WTC11 (cell line): ENCODE measurements at regions not wholly inside any gene's neighbourhood (a gene's known extent, or its start where the extent isn't known, plus 50 kb on each side); places are given as distances from the start of the nearest gene placed in this dataset.

Experiments used
- ETV6 ChIP-seq: sonication (generic); formaldehyde crosslinking; IDR thresholded peaks from 2 replicates; pipeline ENCODE4 v1.8.1; 2022; ENCODE audit warnings: mild to moderate bottlenecking, missing genetic modification reagents
- SP1 ChIP-seq: sonication (generic); formaldehyde crosslinking; conservative IDR thresholded peaks from 2 replicates; pipeline ENCODE4 v1.8.1; 2022; ENCODE audit warnings: missing genetic modification reagents
- ZNF263 ChIP-seq: sonication (generic); formaldehyde crosslinking; IDR thresholded peaks from 2 replicates; pipeline ENCODE4 v1.8.1; 2022; ENCODE audit warnings: low read depth, mild to moderate bottlenecking, moderate library complexity, missing genetic modification reagents
- TF ChIP-seq, protein P1 (sequence below): fragments of 200-600 bp; IDR thresholded peaks from 2 replicates; pipeline ENCODE4 v1.8.0; 2022; ENCODE audit warnings: antibody characterized with exemption
- TF ChIP-seq, protein P2 (sequence below): sonication (generic); formaldehyde crosslinking; conservative IDR thresholded peaks from 2 replicates; pipeline ENCODE4 v1.8.1; 2023; ENCODE audit warnings: mild to moderate bottlenecking, low read depth, missing genetic modification reagents, moderate library complexity
- TF ChIP-seq, protein P3 (sequence below): sonication (generic); formaldehyde crosslinking; IDR thresholded peaks from 2 replicates; pipeline ENCODE4 v1.8.1; 2023; ENCODE audit warnings: mild to moderate bottlenecking, missing genetic modification reagents
- TF ChIP-seq, protein P4 (sequence below): fragments of 250-450 bp; sonication (Bioruptor Pico); IDR thresholded peaks from 2 replicates; pipeline ENCODE4 v2.1.2; 2022; ENCODE audit warnings: mild to moderate bottlenecking, moderate library complexity

DNA sequence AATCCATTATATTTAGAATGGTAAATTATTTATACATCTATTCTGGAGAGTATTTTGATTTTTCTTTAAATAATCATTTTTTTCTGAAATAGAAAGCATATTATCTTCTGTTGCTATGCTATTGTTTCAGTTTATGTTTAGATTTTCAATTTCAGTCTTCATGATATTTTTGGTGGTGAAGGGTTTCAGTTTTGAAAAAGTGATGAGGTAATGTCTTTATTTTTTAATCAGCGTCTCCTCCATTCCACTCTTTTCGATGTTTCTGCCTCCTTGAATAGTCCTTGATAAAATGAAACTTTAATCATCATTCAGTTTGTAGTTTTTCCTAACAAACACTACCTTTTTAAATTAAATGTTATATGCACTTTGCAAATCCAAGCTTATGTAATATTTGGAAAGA is 428.6 kb downstream of the PTPRC start:
- TF ChIP-seq ZNF263 (CRISPR knock-in tag) (no peak), SP1 (CRISPR knock-in tag) (no peak), ETV6 (CRISPR knock-in tag) (no peak)
- TF ChIP-seq, protein P1, sequence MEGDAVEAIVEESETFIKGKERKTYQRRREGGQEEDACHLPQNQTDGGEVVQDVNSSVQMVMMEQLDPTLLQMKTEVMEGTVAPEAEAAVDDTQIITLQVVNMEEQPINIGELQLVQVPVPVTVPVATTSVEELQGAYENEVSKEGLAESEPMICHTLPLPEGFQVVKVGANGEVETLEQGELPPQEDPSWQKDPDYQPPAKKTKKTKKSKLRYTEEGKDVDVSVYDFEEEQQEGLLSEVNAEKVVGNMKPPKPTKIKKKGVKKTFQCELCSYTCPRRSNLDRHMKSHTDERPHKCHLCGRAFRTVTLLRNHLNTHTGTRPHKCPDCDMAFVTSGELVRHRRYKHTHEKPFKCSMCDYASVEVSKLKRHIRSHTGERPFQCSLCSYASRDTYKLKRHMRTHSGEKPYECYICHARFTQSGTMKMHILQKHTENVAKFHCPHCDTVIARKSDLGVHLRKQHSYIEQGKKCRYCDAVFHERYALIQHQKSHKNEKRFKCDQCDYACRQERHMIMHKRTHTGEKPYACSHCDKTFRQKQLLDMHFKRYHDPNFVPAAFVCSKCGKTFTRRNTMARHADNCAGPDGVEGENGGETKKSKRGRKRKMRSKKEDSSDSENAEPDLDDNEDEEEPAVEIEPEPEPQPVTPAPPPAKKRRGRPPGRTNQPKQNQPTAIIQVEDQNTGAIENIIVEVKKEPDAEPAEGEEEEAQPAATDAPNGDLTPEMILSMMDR = no peak
- TF ChIP-seq, protein P2, sequence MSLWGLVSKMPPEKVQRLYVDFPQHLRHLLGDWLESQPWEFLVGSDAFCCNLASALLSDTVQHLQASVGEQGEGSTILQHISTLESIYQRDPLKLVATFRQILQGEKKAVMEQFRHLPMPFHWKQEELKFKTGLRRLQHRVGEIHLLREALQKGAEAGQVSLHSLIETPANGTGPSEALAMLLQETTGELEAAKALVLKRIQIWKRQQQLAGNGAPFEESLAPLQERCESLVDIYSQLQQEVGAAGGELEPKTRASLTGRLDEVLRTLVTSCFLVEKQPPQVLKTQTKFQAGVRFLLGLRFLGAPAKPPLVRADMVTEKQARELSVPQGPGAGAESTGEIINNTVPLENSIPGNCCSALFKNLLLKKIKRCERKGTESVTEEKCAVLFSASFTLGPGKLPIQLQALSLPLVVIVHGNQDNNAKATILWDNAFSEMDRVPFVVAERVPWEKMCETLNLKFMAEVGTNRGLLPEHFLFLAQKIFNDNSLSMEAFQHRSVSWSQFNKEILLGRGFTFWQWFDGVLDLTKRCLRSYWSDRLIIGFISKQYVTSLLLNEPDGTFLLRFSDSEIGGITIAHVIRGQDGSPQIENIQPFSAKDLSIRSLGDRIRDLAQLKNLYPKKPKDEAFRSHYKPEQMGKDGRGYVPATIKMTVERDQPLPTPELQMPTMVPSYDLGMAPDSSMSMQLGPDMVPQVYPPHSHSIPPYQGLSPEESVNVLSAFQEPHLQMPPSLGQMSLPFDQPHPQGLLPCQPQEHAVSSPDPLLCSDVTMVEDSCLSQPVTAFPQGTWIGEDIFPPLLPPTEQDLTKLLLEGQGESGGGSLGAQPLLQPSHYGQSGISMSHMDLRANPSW (CRISPR knock-in tag) = no peak
- TF ChIP-seq, protein P3, sequence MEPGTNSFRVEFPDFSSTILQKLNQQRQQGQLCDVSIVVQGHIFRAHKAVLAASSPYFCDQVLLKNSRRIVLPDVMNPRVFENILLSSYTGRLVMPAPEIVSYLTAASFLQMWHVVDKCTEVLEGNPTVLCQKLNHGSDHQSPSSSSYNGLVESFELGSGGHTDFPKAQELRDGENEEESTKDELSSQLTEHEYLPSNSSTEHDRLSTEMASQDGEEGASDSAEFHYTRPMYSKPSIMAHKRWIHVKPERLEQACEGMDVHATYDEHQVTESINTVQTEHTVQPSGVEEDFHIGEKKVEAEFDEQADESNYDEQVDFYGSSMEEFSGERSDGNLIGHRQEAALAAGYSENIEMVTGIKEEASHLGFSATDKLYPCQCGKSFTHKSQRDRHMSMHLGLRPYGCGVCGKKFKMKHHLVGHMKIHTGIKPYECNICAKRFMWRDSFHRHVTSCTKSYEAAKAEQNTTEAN (CRISPR knock-in tag) = no peak
- TF ChIP-seq, protein P4, sequence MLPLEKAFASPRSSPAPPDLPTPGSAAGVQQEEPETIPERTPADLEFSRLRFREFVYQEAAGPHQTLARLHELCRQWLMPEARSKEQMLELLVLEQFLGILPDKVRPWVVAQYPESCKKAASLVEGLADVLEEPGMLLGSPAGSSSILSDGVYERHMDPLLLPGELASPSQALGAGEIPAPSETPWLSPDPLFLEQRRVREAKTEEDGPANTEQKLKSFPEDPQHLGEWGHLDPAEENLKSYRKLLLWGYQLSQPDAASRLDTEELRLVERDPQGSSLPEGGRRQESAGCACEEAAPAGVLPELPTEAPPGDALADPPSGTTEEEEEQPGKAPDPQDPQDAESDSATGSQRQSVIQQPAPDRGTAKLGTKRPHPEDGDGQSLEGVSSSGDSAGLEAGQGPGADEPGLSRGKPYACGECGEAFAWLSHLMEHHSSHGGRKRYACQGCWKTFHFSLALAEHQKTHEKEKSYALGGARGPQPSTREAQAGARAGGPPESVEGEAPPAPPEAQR (CRISPR knock-in tag) = no peak
